ENCODE measurements at regions not wholly inside any gene's neighbourhood (a gene's known extent, or its start where the extent isn't known, plus 50 kb on each side); places are given as distances from the start of the nearest gene placed in this dataset.

DNA sequence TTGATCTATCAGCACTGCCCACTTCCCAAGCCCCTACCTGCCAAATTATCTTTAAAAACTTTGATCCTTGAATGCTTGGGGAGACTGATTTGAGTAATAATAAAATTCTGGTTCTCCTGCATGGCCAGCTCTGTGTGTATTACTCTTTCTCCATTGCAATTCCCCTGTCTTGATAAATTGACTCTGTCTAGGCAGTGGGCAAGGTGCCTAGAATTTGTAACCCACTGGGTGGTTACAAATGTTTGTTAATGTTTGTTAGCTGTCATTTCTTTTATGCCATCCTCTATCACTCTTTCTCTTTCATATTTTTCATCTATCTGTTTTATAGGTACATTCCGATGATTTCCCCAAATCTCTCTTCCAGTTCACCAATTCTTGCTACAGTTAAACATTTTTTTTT, 694.1 kb downstream of the TYW1 start:
- DNase-seq (ENCODE audit: low read depth) = no peak

DNA sequence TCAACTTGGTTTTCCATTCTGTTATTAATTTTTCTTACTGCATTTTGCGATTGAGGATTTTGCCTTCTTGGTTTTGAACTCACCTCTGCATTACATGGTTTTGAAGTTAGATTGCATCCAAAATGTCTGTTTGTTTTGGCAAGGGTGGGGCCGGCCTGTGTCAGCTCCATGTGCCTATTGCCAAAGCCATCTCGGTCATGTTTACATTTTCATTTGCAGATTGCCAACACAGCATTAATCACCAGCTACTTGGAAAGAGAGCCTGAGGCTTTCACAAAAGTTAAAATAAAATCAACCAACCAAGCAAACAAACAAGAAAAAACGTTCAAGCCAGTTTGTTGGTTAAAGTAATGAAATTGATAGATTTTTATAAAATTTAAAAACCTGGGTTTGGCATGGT, 695.8 kb downstream of the TYW1 start:
- DNase-seq (ENCODE audit: low read depth) = no peak

DNA sequence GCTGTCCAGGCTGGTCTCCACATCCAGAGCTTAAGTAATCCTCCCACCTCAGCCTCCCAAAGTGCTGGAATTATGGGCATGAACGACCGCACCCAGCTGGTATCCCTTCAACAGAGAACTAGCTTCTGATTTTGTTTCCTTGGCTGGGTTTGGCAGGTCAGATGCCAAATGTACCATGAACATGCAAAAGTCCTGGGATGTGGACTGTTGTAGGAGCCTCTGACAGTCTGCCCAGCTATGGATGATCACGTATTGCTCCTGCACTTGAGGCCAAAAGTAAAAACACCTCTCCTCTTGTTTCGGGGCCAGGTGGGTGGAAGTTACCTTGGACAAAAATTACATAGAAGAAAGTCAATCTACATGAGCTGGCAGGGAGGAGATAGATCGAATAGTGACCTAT, 699.5 kb downstream of the TYW1 start:
- no peak for DNase-seq (ENCODE audit: low read depth)

DNA sequence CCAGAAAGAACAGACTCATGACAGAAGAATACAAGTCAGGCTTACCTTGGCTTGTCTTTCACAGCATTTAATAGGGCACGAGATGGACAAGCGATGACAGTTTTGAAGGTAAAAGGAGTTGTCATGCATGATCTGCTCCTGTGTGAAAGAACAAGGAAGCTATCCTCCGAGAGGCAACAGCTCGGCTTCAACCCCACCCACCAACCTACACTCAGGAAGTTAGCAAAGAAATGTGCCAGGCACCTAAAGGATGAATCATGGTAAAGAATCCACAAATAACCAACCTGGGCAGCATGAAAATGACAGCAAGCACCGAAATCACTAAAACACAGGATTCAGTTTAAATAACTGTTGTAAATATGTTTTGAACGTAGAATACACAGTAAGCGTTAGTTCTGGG, 700.2 kb downstream of the TYW1 start:
- DNase-seq (ENCODE audit: low read depth) = no peak

DNA sequence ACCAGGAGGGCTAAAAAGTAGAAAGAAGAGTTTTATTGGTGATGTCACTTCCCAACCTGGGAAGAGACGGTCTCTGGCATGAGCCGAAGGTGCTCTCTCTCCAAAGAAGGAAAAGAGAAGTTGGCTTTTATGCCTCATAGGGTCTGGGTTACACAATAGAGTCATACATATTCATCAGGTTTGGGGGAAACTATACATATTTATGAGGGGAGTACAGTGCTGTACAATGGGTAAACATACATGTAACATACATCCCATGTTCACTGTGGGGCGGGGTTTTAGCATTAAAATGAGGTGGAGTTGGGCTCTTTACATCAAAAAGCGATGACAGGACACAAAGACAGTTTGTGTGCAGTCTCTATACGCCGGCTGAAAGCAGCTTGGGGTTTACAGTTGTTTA, 701.7 kb downstream of the TYW1 start:
- no peak for DNase-seq (ENCODE audit: low read depth)

DNA sequence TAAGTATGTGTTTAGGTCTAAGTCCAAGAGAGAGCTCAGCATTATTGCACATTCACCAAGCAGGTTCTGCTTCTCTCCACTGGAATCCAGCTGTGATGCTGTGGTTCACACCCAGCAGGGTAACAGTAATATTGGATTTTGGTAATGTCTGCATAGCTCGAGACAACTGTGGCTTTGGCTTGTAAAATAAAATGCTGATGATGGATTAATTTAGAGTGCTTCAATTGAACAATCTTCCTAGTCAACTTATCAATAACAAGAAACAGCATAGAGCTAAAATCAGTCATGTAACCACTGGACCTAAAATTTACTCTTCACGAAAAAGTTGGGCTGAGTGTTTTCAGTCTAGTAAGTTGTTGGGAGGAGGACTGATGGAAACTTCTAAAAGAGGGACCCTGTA, 709.2 kb downstream of the TYW1 start:
- no peak for DNase-seq (ENCODE audit: low read depth)

DNA sequence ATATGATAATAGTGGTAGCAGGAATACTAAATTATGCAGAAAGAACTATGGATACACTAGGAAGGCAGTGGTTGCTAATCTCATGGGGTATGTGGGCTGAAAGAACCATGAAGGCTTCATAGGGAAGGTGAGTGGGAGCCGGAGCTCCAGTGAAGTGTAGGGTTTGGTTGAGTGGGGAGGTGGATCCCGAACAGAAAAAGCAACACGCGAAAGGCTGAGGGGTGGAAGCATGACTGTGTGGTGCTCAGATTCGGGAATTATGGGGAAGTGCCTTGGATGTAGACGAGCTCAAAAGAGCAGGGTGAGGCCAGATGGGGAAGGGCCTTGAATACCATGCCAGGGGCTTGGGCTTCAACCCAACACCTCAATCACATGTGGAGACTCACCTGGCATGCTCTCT, 715.1 kb downstream of the TYW1 start:
- DNase-seq (ENCODE audit: low read depth) = no peak

DNA sequence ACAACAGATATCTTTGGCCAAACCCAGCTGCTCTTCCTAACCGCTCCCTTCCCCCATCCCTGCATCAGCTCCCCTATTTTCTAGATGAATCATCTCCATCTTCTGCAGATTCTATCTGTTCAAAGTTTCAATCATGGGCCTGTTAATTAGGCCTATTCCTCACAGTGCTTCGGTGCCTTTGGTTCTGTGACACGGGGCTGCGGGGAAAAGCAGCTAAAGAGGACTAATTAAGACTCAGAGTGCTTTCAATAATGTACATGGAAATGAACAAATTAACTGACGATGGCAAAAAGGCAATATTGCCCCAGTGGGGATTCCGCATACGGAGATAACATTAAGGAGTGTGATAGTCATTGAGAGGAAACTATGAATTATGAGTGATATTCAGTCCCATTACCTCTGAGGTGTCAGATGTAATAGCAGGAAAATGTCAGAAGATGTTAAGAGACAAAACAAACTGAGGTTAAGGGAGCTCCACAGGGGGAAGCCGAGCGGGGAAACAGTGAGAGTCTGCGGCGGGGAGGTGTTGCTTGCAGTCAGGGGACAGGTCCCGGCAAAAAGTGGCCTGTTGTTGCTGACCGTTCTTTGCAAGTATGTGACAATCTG, 716.9 kb downstream of the TYW1 start:
- DNase-seq (ENCODE audit: low read depth) = no peak

DNA sequence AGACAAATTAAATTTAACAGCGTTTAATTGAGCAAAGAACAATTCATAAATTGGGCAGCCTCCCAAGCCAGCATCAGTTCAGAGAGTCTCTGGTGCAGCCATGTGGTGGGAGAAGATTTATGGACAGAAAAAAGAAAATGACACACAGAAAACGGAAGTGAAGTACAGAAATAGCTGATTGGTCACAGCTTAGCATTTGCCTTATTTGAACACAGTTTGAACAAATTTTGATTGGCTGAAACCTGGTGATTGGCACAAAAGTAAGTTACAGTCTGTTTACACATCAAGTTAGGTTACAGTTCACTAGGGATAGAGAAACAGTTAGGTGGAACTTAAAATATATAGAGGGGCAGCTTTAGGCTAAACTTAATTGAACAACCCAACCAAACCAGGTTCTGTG, 720.1 kb downstream of the TYW1 start:
- DNase-seq (ENCODE audit: low read depth) = no peak

DNA sequence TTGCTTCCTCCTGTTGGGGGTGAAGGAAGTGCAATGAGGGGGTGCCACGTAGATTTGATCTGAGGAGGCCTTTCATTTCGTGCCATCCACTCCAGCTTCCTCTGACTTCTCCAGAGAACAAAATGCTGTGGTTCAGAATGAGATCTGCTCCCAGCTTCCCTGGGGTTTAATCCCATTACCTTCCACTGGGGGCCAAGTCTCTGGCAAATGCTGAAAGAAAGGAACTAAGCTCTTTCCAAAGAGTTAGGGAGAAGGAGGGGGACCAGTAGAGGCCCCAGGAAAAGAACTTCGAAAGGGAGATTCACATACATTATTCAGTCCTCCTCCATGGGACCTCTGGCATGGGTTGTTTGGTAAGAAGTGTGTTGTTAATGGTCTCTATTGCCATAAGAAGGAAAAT, 727.0 kb downstream of the TYW1 start:
- DNase-seq (ENCODE audit: low read depth) = no peak

DNA sequence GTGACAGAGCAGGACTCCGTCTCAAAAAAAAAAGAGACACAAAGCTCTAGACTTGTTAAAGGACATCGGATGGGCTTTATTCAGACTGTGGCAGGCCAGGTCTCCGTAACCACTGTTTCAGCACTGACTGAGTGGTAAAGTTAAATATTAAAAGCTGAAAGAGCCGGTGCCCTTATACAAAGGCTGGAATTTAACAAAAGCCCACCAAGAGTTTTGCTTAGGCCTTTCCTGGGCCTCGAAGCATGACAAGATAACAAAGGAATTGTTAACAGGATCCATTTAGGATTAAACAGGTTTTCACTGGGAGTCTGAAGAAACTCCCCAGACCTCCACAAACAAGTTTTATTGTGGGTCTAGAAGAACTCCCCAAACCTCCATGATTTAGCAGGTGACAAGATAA, 727.8 kb downstream of the TYW1 start:
- DNase-seq (ENCODE audit: low read depth) = no peak

DNA sequence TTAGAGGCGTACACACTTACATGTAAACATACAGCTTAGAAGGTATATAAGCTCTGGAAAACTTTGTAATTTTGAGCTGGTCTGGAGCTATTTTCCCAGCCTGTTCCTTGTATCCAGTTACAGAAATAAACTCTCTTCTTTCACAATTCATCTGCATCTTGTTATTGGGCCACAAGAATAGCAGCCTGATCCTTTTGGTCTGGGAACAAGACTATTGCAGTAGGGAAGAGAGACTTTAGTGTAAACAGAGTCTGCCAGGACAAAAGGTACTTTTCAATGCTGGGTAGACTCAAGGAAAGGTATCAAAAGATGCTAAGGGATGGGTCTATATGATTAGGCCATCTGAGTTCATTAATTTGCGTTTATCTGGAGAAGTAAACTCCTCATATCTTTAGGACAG, 728.3 kb downstream of the TYW1 start:
- DNase-seq (ENCODE audit: low read depth) = no peak

DNA sequence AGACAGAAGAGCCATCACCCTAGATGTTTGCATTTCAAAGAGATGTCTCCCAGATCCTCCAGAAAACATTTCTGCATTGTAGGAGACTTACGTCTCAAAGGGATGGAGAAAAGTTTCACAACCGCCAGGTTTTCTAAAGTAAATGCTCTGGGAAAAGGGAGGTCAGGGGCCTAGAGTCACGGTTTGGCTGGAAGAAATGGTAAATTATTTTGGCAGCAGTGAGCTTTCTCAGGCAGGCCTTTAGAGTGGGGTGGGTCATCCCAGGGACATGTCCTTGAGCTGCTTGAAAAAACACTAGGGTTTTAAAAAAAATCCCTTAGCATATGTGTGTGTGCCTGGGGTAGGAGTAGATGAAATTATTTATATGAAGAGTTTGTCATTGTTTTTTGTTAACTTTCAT, 728.8 kb downstream of the TYW1 start:
- no peak for DNase-seq (ENCODE audit: low read depth)

DNA sequence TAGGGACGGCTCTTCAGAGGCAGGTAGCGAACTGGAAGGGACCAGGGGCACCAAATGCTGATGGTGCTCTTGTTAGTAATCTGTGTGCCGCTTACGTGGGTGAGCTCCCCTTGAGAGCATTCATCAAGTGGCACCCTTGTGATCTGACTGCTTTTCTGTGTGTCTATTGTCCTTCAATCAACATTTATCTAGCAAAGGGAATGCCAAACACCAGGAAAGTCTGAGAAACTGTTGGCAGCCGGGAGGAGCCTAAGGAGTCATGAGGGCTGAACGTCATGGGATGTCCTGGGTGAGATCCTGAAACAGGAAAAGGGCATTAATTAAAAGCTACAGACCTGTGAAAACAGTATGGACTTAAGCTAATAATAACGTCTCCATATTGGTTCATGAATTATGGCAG, 733.1 kb downstream of the TYW1 start:
- no peak for DNase-seq (ENCODE audit: low read depth)

DNA sequence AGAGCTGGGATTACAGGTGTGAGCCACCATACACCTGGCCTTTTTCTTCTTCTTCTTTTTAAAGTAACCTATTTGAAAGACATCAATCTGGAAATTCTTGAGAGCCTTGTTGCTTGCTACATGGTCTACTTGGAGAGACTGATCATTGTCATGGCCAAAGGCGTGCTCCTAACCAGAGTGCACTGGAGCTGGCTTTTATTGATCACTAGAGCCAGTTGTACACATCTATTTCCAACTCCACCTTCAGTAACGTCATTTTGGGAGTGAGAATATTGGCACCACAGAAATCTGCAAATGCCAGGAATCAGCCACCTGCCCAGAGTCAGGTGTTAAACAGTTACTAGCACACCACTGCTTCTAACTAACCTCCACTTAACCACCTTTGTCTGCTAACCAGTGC, 735.1 kb downstream of the TYW1 start:
- no peak for DNase-seq (ENCODE audit: low read depth)

DNA sequence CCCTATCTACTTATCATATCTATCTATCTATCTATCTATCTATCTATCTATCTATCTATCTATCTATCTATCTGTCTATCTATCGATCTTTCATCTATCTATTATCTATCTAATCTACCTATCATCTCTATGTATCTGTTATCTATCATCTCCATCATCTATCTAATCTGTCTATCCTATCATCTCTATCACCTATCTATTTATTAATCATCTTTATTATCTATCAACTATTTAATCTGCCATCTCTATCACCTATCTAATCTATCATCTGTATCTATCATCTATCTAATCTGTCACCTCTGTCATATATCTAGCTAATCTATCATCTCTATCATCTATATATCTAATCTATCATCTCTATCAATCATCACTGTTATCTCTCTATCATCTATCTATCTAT, 736.3 kb downstream of the TYW1 start:
- DNase-seq (ENCODE audit: low read depth) = no peak

DNA sequence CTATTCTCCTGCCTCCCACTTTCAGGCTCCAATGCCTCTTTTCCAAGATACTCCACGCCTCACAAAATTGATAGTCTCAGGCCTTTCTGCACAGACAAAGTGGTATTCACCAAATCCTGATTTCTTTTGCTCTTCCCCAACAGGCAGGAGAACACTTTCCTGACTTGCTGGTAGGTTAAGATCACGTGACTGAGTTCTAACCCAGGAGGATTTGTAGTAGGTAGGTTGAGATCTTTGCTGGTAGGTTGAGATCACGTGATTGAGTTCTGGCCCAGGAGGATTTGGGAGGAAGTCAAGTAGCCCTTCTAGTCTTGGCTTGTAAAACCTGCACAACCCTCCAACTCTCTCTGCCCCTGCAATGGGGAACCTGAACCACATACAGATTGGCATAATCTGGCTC, 741.5 kb downstream of the TYW1 start:
- no peak for DNase-seq (ENCODE audit: low read depth)

DNA sequence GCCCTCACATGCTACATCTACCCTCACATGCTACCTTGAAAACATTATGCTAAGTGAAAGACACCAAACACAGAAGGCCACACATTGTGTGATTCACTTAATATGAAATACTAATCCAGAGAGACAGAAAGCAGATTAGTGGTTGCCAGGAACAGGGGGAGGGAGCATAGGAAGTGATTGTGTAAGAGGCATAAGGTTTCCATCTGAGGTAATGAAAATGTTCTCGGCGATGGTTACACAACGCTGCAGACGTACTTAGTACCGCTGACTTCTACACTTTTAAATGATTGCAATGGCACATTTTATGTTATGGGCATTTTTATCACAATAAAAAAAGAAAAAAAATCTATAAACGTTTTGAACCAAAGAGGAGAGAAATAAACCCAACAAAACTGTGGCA, 742.3 kb downstream of the TYW1 start:
- DNase-seq (ENCODE audit: low read depth) = no peak

DNA sequence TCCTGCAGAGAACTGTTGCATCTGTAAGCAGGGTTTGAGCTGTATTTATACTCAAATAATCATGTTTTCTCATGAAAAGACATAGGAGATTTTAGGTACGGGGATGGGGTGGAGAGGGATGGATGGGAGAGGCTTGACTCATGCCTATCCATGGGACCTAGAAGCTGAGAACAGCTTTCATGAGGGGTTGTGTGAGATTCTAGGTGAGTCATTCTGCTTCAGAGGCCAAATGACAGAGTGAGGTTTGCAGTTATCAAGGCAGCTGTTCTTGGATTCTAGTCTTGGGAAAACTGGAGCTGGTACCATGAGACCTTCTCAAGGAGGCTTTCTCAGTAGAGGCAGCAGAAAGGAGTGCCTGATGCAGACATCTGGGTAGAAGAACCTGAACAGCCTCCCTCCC, 746.9 kb downstream of the TYW1 start:
- DNase-seq (ENCODE audit: low read depth) = no peak

DNA sequence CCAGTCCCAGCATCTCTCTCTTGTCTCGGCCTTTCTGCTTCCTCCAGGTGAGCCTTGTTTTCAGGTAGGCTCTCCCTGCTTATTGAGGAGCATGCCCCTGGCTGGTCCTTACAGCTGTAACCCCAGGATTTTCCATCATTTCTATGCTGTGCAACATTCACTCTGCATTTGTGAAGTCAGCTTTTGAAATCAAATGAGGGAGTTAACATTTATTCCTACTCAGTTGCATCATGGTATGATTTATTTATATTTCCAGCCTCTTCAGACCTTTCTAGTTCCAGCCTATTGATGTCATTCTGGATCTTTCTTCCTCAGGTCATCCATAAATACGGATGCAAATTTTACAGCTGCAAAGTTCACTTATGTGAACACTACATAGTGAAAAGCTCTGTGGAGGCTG, 755.6 kb downstream of the TYW1 start:
- no peak for DNase-seq (ENCODE audit: low read depth)

DNA sequence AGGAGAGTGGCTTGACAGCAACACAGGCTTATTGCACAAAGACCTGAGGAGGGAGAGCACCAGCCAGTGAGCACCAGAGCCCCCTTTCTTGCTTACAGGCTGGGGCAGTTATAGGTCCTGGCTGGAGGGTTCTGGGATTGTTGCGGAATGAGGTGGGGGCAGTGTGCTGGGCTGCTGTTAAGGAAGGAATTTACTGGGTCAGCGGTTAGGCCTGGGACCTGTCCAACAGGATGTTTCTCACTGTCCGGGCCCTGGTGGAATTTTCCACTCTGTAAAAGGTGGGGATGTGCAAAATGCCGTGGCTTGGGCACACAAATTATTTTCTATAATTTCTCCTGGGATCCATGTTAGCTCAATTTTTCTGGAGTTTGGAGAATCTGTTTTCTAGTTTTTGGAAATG, 757.3 kb downstream of the TYW1 start:
- no peak for DNase-seq (ENCODE audit: low read depth)

DNA sequence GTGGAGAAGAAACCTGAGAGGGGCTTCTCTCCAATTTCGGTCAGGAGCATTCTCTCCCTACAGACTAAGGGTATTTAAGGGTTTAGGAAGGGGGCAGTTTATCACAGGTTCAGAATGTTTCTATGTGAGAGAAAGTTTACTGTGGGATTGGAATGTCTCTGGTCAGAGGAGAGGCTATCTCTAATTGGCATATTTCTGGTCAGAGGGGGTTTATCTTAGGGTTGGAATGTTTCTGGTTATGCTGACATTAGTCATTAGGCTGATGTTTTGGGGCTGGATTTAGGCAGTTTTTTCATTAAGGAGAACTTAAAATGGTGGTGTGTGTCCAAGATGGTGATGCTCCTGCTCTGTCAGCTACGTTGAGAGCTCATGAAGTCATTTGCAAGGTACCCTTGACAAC, 758.0 kb downstream of the TYW1 start:
- DNase-seq (ENCODE audit: low read depth) = no peak

DNA sequence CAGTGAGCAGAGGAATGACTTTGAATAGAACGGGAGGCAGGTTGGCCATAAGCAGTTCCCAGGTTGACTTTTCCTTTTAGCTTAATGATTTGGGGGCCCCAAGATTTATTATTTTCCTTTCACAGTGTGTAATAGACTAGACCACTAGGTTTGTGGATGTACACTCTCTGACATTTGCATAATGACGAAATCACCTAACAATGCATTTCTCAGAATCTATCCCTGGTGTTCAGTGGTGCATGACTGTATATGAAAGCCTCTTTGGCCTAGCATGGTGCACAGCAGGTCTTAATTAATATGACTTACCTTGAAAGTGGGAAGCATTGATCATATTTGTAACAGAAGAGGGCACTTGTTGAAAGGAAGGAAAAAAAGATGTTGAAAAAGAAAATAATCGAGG, 761.9 kb downstream of the TYW1 start:
- DNase-seq (ENCODE audit: low read depth) = no peak

DNA sequence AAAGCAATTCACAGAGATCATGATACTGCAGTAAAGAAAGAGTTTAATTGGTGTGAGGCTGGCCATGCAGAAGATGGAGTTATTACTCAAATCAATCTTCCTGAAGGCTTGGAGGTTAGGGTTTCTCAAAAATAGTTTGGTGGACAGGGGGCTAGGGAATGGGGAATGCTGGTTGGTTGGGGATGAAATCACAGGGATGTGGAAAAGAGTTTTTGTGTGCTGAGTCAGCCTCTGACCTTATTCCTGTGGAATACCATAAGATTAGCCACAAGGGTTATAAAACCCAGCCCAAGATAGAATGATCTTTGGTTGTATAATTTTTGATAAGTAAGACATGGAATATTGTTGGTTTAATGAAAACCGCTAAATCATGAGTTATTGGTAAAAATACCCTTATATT, 764.3 kb downstream of the TYW1 start:
- no peak for DNase-seq (ENCODE audit: low read depth)

DNA sequence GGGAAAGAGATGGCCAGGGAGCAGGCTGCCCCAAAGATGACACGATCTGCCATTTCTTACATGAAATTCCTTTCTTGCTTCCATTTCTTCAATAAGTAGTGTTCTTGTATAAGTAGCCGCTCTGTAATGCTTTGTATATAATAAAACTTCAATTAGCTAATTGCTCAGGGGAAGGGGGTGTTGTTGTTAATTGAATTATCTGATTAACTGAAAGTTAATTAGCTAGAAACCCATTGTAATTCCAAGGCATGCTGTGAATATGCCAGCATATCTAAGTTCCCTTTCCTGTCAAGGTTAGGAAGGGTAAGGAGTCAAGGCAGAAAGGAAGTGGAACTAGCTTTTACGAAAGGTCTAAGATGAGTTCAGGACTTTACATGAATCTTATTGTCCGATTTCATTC, 765.9 kb downstream of the TYW1 start:
- no peak for DNase-seq (ENCODE audit: low read depth)

All from stimulated activated CD8-positive, alpha-beta memory T cell treated with anti-CD3 and anti-CD28 coated beads, Interleukin-12 subunit alpha, Interleukin-12 subunit beta, amount 100 ng/mL, for 1 hour (primary cell).